ENCODE measurements at regions not wholly inside any gene's neighbourhood (a gene's known extent, or its start where the extent isn't known, plus 50 kb on each side); places are given as distances from the start of the nearest gene placed in this dataset.

GRCh38 chr4:163701916-163702315 lies 207.4 kb downstream of the TMA16 start:
- H2AFZ ChIP-seq (ENCODE audit: insufficient read depth, low read depth, low read length, poor library complexity, severe bottlenecking): no peak overlapping the region
- intact Hi-C loops (cut with micrococcal nuclease): no loop called here
- H3K27ac Mint-ChIP-seq: no peak overlapping the region

GRCh38 chr4:163702736-163703135 lies 208.2 kb downstream of the TMA16 start:
- 67% methylated on average over 2 of the region's 4 CpGs for whole genome bisulfite sequencing (ENCODE audit: insufficient coverage)
- no peak overlapping the region for H3K4me2 ChIP-seq (replicated peaks; ENCODE audit: extremely low read depth, low read length, poor library complexity, severe bottlenecking)
- Mint-ChIP-seq H3K36me3 (no peaks in the 10 kb centered on the region), H3K27me3 (ENCODE audit: low read depth in 3 of 3) (peaks cover 0 to 7% (median 3%) of the 10 kb centered on the region in 3 donors), H3K27ac (no peak overlapping the region), H3K9me3 (peaks cover 0 to 3% (median 0%) of the 10 kb centered on the region in 7 donors), H3K4me3 (no peak overlapping the region), H3K4me1 (no peaks in the 10 kb centered on the region)
- H3K27ac ChIP-seq (ENCODE audit: low read depth in 1 of 2, low read length in 2 of 2): no peak overlapping the region
- H3K9me3 ChIP-seq (replicated peaks in 1 of 2; ENCODE audit: control insufficient read depth in 1 of 2, insufficient read depth in 1 of 2, low read length in 2 of 2): no peaks in the 10 kb centered on the region
- H3K4me1 ChIP-seq (ENCODE audit: control insufficient read depth in 1 of 2, insufficient read depth in 2 of 2, low read length in 2 of 2): no peaks in the 10 kb centered on the region
- no peak overlapping the region for H2AFZ ChIP-seq (ENCODE audit: insufficient read depth, low read depth, low read length, poor library complexity, severe bottlenecking)
- H3K36me3 ChIP-seq (replicated peaks in 1 of 2; ENCODE audit: control insufficient read depth in 1 of 2, insufficient read depth in 2 of 2, low read length in 2 of 2): no peaks in the 10 kb centered on the region
- H3K9ac ChIP-seq (ENCODE audit: insufficient read depth, low read length, poor library complexity, severe bottlenecking): no peak overlapping the region
- no peaks in the 10 kb centered on the region for H3K27me3 ChIP-seq (ENCODE audit: control insufficient read depth in 2 of 2, insufficient read depth in 2 of 2, low read length in 2 of 2)
- no peak for DNase-seq
- no peak for TF ChIP-seq CTCF (IDR thresholded peaks at IDR 0.05)
- no peaks in the 10 kb centered on the region for H3K79me2 ChIP-seq (ENCODE audit: insufficient read depth, low read length)
- no peaks in the 10 kb centered on the region for H4K20me1 ChIP-seq (ENCODE audit: insufficient read depth, low read length)
- no peak overlapping the region for H3K4me3 ChIP-seq (replicated peaks in 1 of 3; ENCODE audit: low read depth in 2 of 3, low read length in 3 of 3)
- intact Hi-C loops (cut with micrococcal nuclease): no loop called here

More at GRCh38 chr4:163701916-163702315, 207.4 kb downstream of the TMA16 start:
- DNase-seq: no peak
- Histone ChIP-seq H3K4me2 (replicated peaks; ENCODE audit: extremely low read depth, low read length, poor library complexity, severe bottlenecking) (no peak overlapping the region), H3K27me3 (ENCODE audit: control insufficient read depth in 2 of 2, insufficient read depth in 2 of 2, low read length in 2 of 2) (no peaks in the 10 kb centered on the region), H3K36me3 (replicated peaks in 1 of 2; ENCODE audit: control insufficient read depth in 1 of 2, insufficient read depth in 2 of 2, low read length in 2 of 2) (no peaks in the 10 kb centered on the region), H3K27ac (ENCODE audit: low read depth in 1 of 2, low read length in 2 of 2) (no peak overlapping the region), H3K9me3 (replicated peaks in 1 of 2; ENCODE audit: control insufficient read depth in 1 of 2, insufficient read depth in 1 of 2, low read length in 2 of 2) (no peaks in the 10 kb centered on the region), H3K79me2 (ENCODE audit: insufficient read depth, low read length) (no peaks in the 10 kb centered on the region), H3K9ac (ENCODE audit: insufficient read depth, low read length, poor library complexity, severe bottlenecking) (no peak overlapping the region), H3K4me1 (ENCODE audit: control insufficient read depth in 1 of 2, insufficient read depth in 2 of 2, low read length in 2 of 2) (no peaks in the 10 kb centered on the region), H4K20me1 (ENCODE audit: insufficient read depth, low read length) (no peaks in the 10 kb centered on the region), H3K4me3 (replicated peaks in 1 of 3; ENCODE audit: low read depth in 2 of 3, low read length in 3 of 3) (no peak overlapping the region)
- WGBS (ENCODE audit: insufficient coverage): no CpG with 5 or more reads among the region's 5 CpGs
- H3K9me3 Mint-ChIP-seq: peaks cover 0 to 3% (median 0%) of the 10 kb centered on the region in 7 donors
- H3K27me3 Mint-ChIP-seq (ENCODE audit: low read depth in 3 of 3): peaks cover 0 to 8% (median 3%) of the 10 kb centered on the region in 3 donors
- no peaks in the 10 kb centered on the region for H3K36me3 Mint-ChIP-seq
- H3K4me1 Mint-ChIP-seq: no peaks in the 10 kb centered on the region
- no peak overlapping the region for H3K4me3 Mint-ChIP-seq
- TF ChIP-seq CTCF (IDR thresholded peaks at IDR 0.05): no peak

Measured in CD14-positive monocyte (primary cell).